Heart left ventricle (tissue), 16 donors: ENCODE measurements at regions not wholly inside any gene's neighbourhood (a gene's known extent, or its start where the extent isn't known, plus 50 kb on each side); places are given as distances from the start of the nearest gene placed in this dataset.

Experiments used
- ATAC-seq, 4 donors: fragments of 200-7000 bp; cut with Tn5 transposase; one replicate each; pipeline ENCODE4 v1.9.1; 2020 to 2022; ENCODE audit warnings: moderate library complexity in 4 of 4, mild to moderate bottlenecking in 3 of 4, moderate number of reproducible peaks in 1 of 4
- DNase-seq, 5 donors: peaks; one replicate each; pipeline ENCODE4 v3.0.0-alpha.2; 2020
- H3K27ac ChIP-seq, 12 donors: fragments of 200-600 bp; sonication (generic) in 4 of 12; one replicate each; pipeline versions ENCODE4 v1.5.0 to v1.8.0; 2016 to 2022; ENCODE audit warnings: mild to moderate bottlenecking in 2 of 12
- H3K27me3 ChIP-seq, 9 donors: fragments of 200-600 bp; sonication (generic) in 2 of 9; one replicate each; pipeline versions ENCODE4 v1.5.1 to v1.8.0; 2016 to 2022; ENCODE audit warnings: mild to moderate bottlenecking in 3 of 9
- H3K36me3 ChIP-seq, 9 donors: fragments of 200-600 bp; sonication (generic) in 2 of 9; one replicate each; pipeline versions ENCODE4 v1.5.0 to v1.8.0; 2018 to 2022; ENCODE audit warnings: mild to moderate bottlenecking in 2 of 9
- H3K4me1 ChIP-seq, 12 donors: fragments of 200-600 bp; sonication (generic) in 4 of 12; one replicate each; pipeline versions ENCODE4 v1.5.0 to v1.8.0; 2016 to 2022; ENCODE audit warnings: mild to moderate bottlenecking in 3 of 12
- H3K4me3 ChIP-seq, 12 donors: fragments of 200-600 bp; sonication (generic) in 4 of 12; one replicate each; pipeline versions ENCODE4 v1.5.0 to v1.8.0; 2017 to 2022; ENCODE audit warnings: mild to moderate bottlenecking in 9 of 12, moderate library complexity in 4 of 12
- H3K9me3 ChIP-seq, 12 donors: fragments of 200-600 bp; sonication (generic) in 4 of 12; one replicate each; pipeline versions ENCODE4 v1.5.0 to v1.8.0; 2016 to 2022; ENCODE audit warnings: mild to moderate bottlenecking in 1 of 12
- POLR2A ChIP-seq, 2 donors: fragments of 450-650 bp; IDR thresholded peaks; one replicate each; pipeline ENCODE4 v1.6.1; 2017; ENCODE audit warnings: antibody characterized with exemption in 2 of 2, mild to moderate bottlenecking in 2 of 2, moderate library complexity in 2 of 2
- WGBS, 4 donors: extraction: QIAGEN DNeasy Blood & Tissue Kit in 2 of 4; methylation state at CpG; one replicate each; pipeline versions ENCODE4 v1.1.5 to v1.1.7; 2013 to 2018; 5-methylcytosine and 5-hydroxymethylcytosine counted together
- intact Hi-C, 10 donors: fragments of 100-400 bp; cut with DNase I; formaldehyde crosslinking; loops; one replicate each; pipeline versions ENCODE4 v1.11.1 to v1.14.2; 2022
- TF ChIP-seq, protein P1 (sequence below), 12 donors: fragments of 200-600 bp; sonication (generic) in 4 of 12; IDR thresholded peaks; one replicate each; pipeline versions ENCODE4 v1.5.0 to v1.8.0; 2018 to 2022; ENCODE audit warnings: antibody characterized with exemption in 12 of 12, mild to moderate bottlenecking in 5 of 12
- donor health status: ischemic (EF 13 %, LVEDD 7.1; RV severe dilation, severe dysfunction).
- donor health status: healthy with polysubstance abuse.
- donor health status: DM: no; HTN: yes; CAD: no.
- donor health status: DM: no; HTN: no; CAD: no.
- donor health status: ischemic (EF 25% LVEDD 6.9; RV normal size, moderate dysfunction).
- donor health status: ischemic (EF 25% LVEDD 5.7; RV mildly dilated, moderate dysfunction).
- donor health status: healthy.
- donor health status: DM: yes; HTN: yes; CAD: no.
- donor health status: ischemic (EF 35%, LVEDD 5.7; RV mildly dilated, moderate dysfunction).
- donor health status: nonischemic (EF 11% LVEDD 7.7; RV severe dilation, severe dysfunction).
- donor health status: DM: yes; HTN: yes; CAD: no.
- donor health status: PGD.
- donor health status: ischemic (EF 29% LVEDD 5.4; RV normal size, mild dysfunction).
- donor health status: nonischemic (EF 23%, LVEDD 6.1; RV moderate dilation, normal function).

GRCh38 chr18:31247574-31248199, 70.3 kb upstream of the DSG1 start:
- ATAC-seq = peak in 3 of 4 donors; percentile 31 to 70 (median 67)
- 50 to 64% (median 53%) methylated on average over 6 of the region's 6 CpGs for WGBS, 4 donors
- intact Hi-C loops = loop anchor here in 4 of 10 donors (5.0 to 10.0 kb wide), 3 partner anchors 57 to 150 kb away; partner anchors contain the start of gene DSC2 (in 2 of the 4)
- no peaks in the 10 kb centered on the region for H3K36me3 ChIP-seq
- H3K4me1 ChIP-seq = peaks cover 0 to 45% (median 21%) of the 10 kb centered on the region in 12 donors
- TF ChIP-seq POLR2A (IDR thresholded peaks at IDR 0.05) = no peak
- TF ChIP-seq, protein P1, sequence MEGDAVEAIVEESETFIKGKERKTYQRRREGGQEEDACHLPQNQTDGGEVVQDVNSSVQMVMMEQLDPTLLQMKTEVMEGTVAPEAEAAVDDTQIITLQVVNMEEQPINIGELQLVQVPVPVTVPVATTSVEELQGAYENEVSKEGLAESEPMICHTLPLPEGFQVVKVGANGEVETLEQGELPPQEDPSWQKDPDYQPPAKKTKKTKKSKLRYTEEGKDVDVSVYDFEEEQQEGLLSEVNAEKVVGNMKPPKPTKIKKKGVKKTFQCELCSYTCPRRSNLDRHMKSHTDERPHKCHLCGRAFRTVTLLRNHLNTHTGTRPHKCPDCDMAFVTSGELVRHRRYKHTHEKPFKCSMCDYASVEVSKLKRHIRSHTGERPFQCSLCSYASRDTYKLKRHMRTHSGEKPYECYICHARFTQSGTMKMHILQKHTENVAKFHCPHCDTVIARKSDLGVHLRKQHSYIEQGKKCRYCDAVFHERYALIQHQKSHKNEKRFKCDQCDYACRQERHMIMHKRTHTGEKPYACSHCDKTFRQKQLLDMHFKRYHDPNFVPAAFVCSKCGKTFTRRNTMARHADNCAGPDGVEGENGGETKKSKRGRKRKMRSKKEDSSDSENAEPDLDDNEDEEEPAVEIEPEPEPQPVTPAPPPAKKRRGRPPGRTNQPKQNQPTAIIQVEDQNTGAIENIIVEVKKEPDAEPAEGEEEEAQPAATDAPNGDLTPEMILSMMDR (IDR thresholded peaks at IDR 0.05) = no peak
- no peak overlapping the region for H3K4me3 ChIP-seq
- no peak for DNase-seq
- no peaks in the 10 kb centered on the region for H3K9me3 ChIP-seq
- H3K27ac ChIP-seq = peak overlapping the region in 6 of 12 donors; percentile 3 to 42 (median 22)
- no peaks in the 10 kb centered on the region for H3K27me3 ChIP-seq

- no peak overlapping the region for H3K27ac ChIP-seq
- H3K9me3 ChIP-seq = no peaks in the 10 kb centered on the region
- H3K36me3 ChIP-seq = no peaks in the 10 kb centered on the region
- peaks cover 0 to 38% (median 16%) of the 10 kb centered on the region in 12 donors for H3K4me1 ChIP-seq
- no peak for TF ChIP-seq POLR2A (IDR thresholded peaks at IDR 0.05)
- TF ChIP-seq, protein P1 (IDR thresholded peaks at IDR 0.05) = no peak
- intact Hi-C loops = loop anchor here in 4 of 10 donors (5.0 to 10.0 kb wide), 3 partner anchors 56 to 152 kb away; partner anchors contain the start of gene DSC2 (in 2 of the 4)
- DNase-seq (no peak), ATAC-seq (no peak)
- H3K27me3 ChIP-seq = no peaks in the 10 kb centered on the region
- no peak overlapping the region for H3K4me3 ChIP-seq
- 94 to 97% (median 97%) methylated on average over 6 of the region's 6 CpGs for WGBS, 4 donors
These were observed 69.0 kb upstream of the DSG1 start for GRCh38 chr18:31248783-31249521.

GRCh38 chr18:31250902-31251301, 67.1 kb upstream of the DSG1 start:
- Histone ChIP-seq H3K36me3 (no peaks in the 10 kb centered on the region), H3K9me3 (no peaks in the 10 kb centered on the region), H3K27ac (peak overlapping the region in 5 of 12 donors; percentile 5 to 51 (median 18)), H3K27me3 (no peaks in the 10 kb centered on the region), H3K4me3 (no peak overlapping the region), H3K4me1 (peaks cover 0 to 28% (median 9%) of the 10 kb centered on the region in 12 donors)
- DNase-seq (no peak), ATAC-seq (no peak)
- TF ChIP-seq, protein P1 (IDR thresholded peaks at IDR 0.05) = no peak
- TF ChIP-seq POLR2A (IDR thresholded peaks at IDR 0.05) = no peak
- 61 to 67% (median 64%) methylated on average over 2 of the region's 2 CpGs for WGBS, 4 donors
- intact Hi-C loops = loop anchor here in 1 of 10 donors (10.0 kb wide), 1 partner anchor 64 kb away; the partner anchor contains the start of gene DSG1

DNA sequence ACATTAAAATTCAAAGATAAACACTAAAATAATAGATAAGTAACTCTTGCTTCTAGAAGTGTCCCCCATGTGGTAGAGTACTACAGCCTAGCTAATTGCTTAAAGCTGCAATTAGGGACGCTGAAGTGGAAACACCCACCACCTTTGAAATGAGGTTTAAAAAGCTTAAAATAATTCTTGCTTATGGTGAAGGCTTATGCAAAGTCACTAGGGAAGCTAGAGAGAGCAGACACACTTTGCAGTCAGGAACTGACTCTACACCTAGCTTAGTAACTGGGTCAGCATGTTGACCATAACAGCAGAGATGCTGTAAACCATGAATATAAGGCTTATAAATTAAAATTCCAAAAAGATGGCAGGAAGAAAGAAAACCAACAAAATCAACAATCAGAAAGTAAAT, 65.4 kb upstream of the DSG1 start:
- no peaks in the 10 kb centered on the region for H3K36me3 ChIP-seq
- H3K4me3 ChIP-seq = no peak overlapping the region
- ATAC-seq (no peak), DNase-seq (no peak)
- intact Hi-C loops = loop anchor here in 1 of 10 donors (10.0 kb wide), 1 partner anchor 62 kb away; the partner anchor contains the start of gene DSG1
- no peak for TF ChIP-seq POLR2A (IDR thresholded peaks at IDR 0.05)
- WGBS, 4 donors = 72 to 85% (median 77%) methylated on average over 1 of the region's 1 CpG
- H3K27ac ChIP-seq = no peak overlapping the region
- peaks cover 0 to 13% (median 3%) of the 10 kb centered on the region in 12 donors for H3K4me1 ChIP-seq
- H3K27me3 ChIP-seq = no peaks in the 10 kb centered on the region
- H3K9me3 ChIP-seq = no peaks in the 10 kb centered on the region
